H9 (cell line): ENCODE measurements at regions not wholly inside any gene's neighbourhood (a gene's known extent, or its start where the extent isn't known, plus 50 kb on each side); places are given as distances from the start of the nearest gene placed in this dataset.

Experiments
- DNase-seq: peaks from one replicate; pipeline ENCODE4 v3.0.0-alpha.2; 2017
- H2AFZ ChIP-seq: one replicate; pipeline ENCODE4 v1.6.1; 2013; ENCODE audit warnings: mild to moderate bottlenecking, low read length, control low read depth, moderate library complexity
- H2AK5ac ChIP-seq: 2 replicates; pipeline ENCODE4 v1.6.1; 2013; ENCODE audit warnings: low read length, control low read depth, mixed read lengths; ENCODE audit not compliant: insufficient read length
- H2BK120ac ChIP-seq: one replicate; pipeline ENCODE4 v1.6.1; 2013; ENCODE audit warnings: low read depth, mild to moderate bottlenecking, low read length, control low read depth, inconsistent platforms; ENCODE audit not compliant: poor library complexity, severe bottlenecking
- H2BK12ac ChIP-seq: 2 replicates; pipeline ENCODE4 v1.6.1; 2013; ENCODE audit warnings: low read length, control low read depth, mixed read lengths, low read depth; ENCODE audit not compliant: insufficient read length
- H2BK15ac ChIP-seq: 2 replicates; pipeline ENCODE4 v1.6.1; 2013; ENCODE audit warnings: low read depth, low read length, control low read depth
- H2BK20ac ChIP-seq: one replicate; pipeline ENCODE4 v1.6.1; 2013; ENCODE audit warnings: low read depth, mild to moderate bottlenecking, low read length, control low read depth, inconsistent platforms; ENCODE audit not compliant: poor library complexity, severe bottlenecking
- H2BK5ac ChIP-seq: 2 replicates; pipeline ENCODE4 v1.6.1; 2013; ENCODE audit warnings: low read length, control low read depth, mixed read lengths; ENCODE audit not compliant: insufficient read length
- H3K14ac ChIP-seq: 2 replicates; pipeline ENCODE4 v1.6.1; 2013; ENCODE audit warnings: low read length, control low read depth; ENCODE audit not compliant: insufficient read depth
- H3K18ac ChIP-seq: 2 replicates; pipeline ENCODE4 v1.6.1; 2013; ENCODE audit warnings: low read depth, mild to moderate bottlenecking, mixed read lengths, low read length, control low read depth; ENCODE audit not compliant: insufficient read length
- H3K23ac ChIP-seq: 2 replicates; pipeline ENCODE4 v1.6.1; 2013; ENCODE audit warnings: low read length, control low read depth, mixed read lengths, low read depth; ENCODE audit not compliant: insufficient read length
- H3K23me2 ChIP-seq: 2 replicates; pipeline ENCODE4 v1.6.1; 2013; ENCODE audit warnings: low read depth, mild to moderate bottlenecking, mixed read lengths, low read length, control low read depth; ENCODE audit not compliant: insufficient read length, poor library complexity, severe bottlenecking
- H3K27ac ChIP-seq: 2 replicates; pipeline ENCODE4 v1.5.1; 2013; ENCODE audit warnings: low read length, control low read depth, mixed read lengths, low read depth; ENCODE audit not compliant: insufficient read length
- H3K27me3 ChIP-seq: 2 replicates; pipeline ENCODE4 v1.6.1; 2013; ENCODE audit warnings: low read length, control low read depth, inconsistent platforms; ENCODE audit not compliant: insufficient read depth
- H3K4ac ChIP-seq: 2 replicates; pipeline ENCODE4 v1.6.1; 2013; ENCODE audit warnings: low read depth, mild to moderate bottlenecking, control low read depth, inconsistent platforms, low read length, moderate library complexity
- H3K4me1 ChIP-seq: 2 replicates; pipeline ENCODE4 v1.6.1; 2013; ENCODE audit warnings: low read length, control low read depth, inconsistent platforms; ENCODE audit not compliant: insufficient read depth
- H3K4me2 ChIP-seq: 2 replicates; pipeline ENCODE4 v1.6.1; 2013; ENCODE audit warnings: low read length, control low read depth, mixed read lengths; ENCODE audit not compliant: insufficient read length, insufficient read depth
- H3K56ac ChIP-seq: 2 replicates; pipeline ENCODE4 v1.6.1; 2013; ENCODE audit warnings: low read depth, mild to moderate bottlenecking, mixed read lengths, low read length, control low read depth; ENCODE audit not compliant: insufficient read length
- H3K79me1 ChIP-seq: 2 replicates; pipeline ENCODE4 v1.6.1; 2013; ENCODE audit warnings: low read depth, mild to moderate bottlenecking, moderate library complexity, low read length, control low read depth, inconsistent platforms; ENCODE audit not compliant: insufficient read depth, poor library complexity, severe bottlenecking
- H3K79me2 ChIP-seq: 2 replicates; pipeline ENCODE4 v1.6.1; 2013; ENCODE audit warnings: low read length, control low read depth, inconsistent platforms; ENCODE audit not compliant: insufficient read depth
- H3K9ac ChIP-seq: 2 replicates; pipeline ENCODE4 v1.6.1; 2013; ENCODE audit warnings: low read length, control low read depth, mixed read lengths; ENCODE audit not compliant: insufficient read length; ENCODE audit errors: extremely low read depth
- H3K9me3 ChIP-seq: one replicate; pipeline ENCODE4 v1.6.1; 2013; ENCODE audit warnings: low read depth, low read length, inconsistent platforms; ENCODE audit not compliant: control insufficient read depth
- H3T11ph ChIP-seq: one replicate; pipeline ENCODE4 v1.6.1; 2013; ENCODE audit warnings: mild to moderate bottlenecking, low read length, control low read depth, inconsistent platforms
- H4K20me1 ChIP-seq: one replicate; pipeline ENCODE4 v1.6.1; 2013; ENCODE audit not compliant: control insufficient read depth, insufficient read length, insufficient read depth
- H4K5ac ChIP-seq: 2 replicates; pipeline ENCODE4 v1.6.1; 2013; ENCODE audit warnings: low read depth, mild to moderate bottlenecking, mixed read lengths, low read length, control low read depth; ENCODE audit not compliant: insufficient read length
- H4K8ac ChIP-seq: replicated peaks from 2 replicates; pipeline ENCODE4 v1.6.1; 2013; ENCODE audit warnings: low read length, control low read depth, mixed read lengths, low read depth; ENCODE audit not compliant: insufficient read length
- H4K91ac ChIP-seq: 2 replicates; pipeline ENCODE4 v1.6.1; 2013; ENCODE audit warnings: low read depth, mild to moderate bottlenecking, moderate library complexity, mixed read lengths, low read length, control low read depth; ENCODE audit not compliant: insufficient read length
- H3K27ac Mint-ChIP-seq, 3 experiments: 2 replicates in 2 of 3; 3 replicates in 1 of 3; pipeline ENCODE4 v1.8.0; 2020 to 2021; ENCODE audit warnings: mixed read lengths in 3 of 3, mild to moderate bottlenecking in 1 of 3, moderate library complexity in 1 of 3
- H3K27me3 Mint-ChIP-seq: 2 replicates; pipeline ENCODE4 v1.8.0; 2021; ENCODE audit warnings: low read depth, mild to moderate bottlenecking, moderate library complexity, mixed read lengths
- H3K36me3 Mint-ChIP-seq, 3 experiments: 2 replicates in 2 of 3; 3 replicates in 1 of 3; pipeline ENCODE4 v1.8.0; 2020 to 2021; ENCODE audit warnings: low read depth in 3 of 3, mixed read lengths in 3 of 3; ENCODE audit not compliant: insufficient read depth in 1 of 3
- H3K4me1 Mint-ChIP-seq, 2 experiments: 2 replicates each; pipeline ENCODE4 v1.8.0; 2020; ENCODE audit warnings: mixed read lengths in 2 of 2
- H3K4me3 Mint-ChIP-seq, 2 experiments: 2 replicates in 1 of 2; 3 replicates in 1 of 2; pipeline ENCODE4 v1.8.0; 2020 to 2021; ENCODE audit warnings: mild to moderate bottlenecking in 2 of 2, mixed read lengths in 2 of 2, moderate library complexity in 1 of 2
- H3K9me3 Mint-ChIP-seq, 2 experiments: 2 replicates in 1 of 2; 3 replicates in 1 of 2; pipeline ENCODE4 v1.8.0; 2020; ENCODE audit warnings: mild to moderate bottlenecking in 2 of 2, mixed read lengths in 2 of 2, moderate library complexity in 1 of 2
- CTCF ChIP-seq: fragments of 200-600 bp; sonication (generic); conservative IDR thresholded peaks from 3 replicates; pipeline ENCODE4 v1.8.0; 2021; ENCODE audit warnings: antibody characterized with exemption, mild to moderate bottlenecking
- WGBS: extraction: QIAGEN DNeasy Blood & Tissue Kit; methylation state at CpG from one replicate; pipeline ENCODE4 v1.1.7; 2013; ENCODE audit warnings: missing lambda C conversion rate, low lambda C conversion rate, mixed read lengths; ENCODE audit not compliant: insufficient read length; ENCODE audit errors: extremely low coverage; 5-methylcytosine and 5-hydroxymethylcytosine counted together

- Histone ChIP-seq H3K56ac (no peak overlapping the region), H3T11ph (no peak overlapping the region), H4K8ac (no peak overlapping the region), H2BK20ac (no peak overlapping the region), H3K18ac (no peak overlapping the region), H3K79me1 (no peaks in the 10 kb centered on the region), H3K4me2 (no peak overlapping the region), H2AK5ac (no peak overlapping the region), H2BK12ac (no peak overlapping the region), H3K23me2 (no peaks in the 10 kb centered on the region), H3K79me2 (no peaks in the 10 kb centered on the region), H2AFZ (no peak overlapping the region), H4K5ac (no peak overlapping the region), H4K20me1 (no peaks in the 10 kb centered on the region), H3K9me3 (no peaks in the 10 kb centered on the region), H3K27ac (no peak overlapping the region), H4K91ac (no peak overlapping the region), H2BK15ac (no peak overlapping the region), H3K14ac (no peak overlapping the region), H3K4me1 (peaks cover 14% of the 10 kb centered on the region; the same call in 1 of the 2 replicates), H2BK120ac (no peak overlapping the region), H3K27me3 (no peaks in the 10 kb centered on the region), H2BK5ac (no peak overlapping the region), H3K9ac (no peak overlapping the region), H3K23ac (no peak overlapping the region), H3K4ac (no peak overlapping the region)
- Mint-ChIP-seq H3K36me3 (peaks cover 0 to 5% (median 0%) of the 10 kb centered on the region in 3 experiments; a peak in 1 of 7 replicates), H3K9me3 (peaks cover 4% of the 10 kb centered on the region in 2 experiments; a peak in 1 of 5 replicates), H3K4me3 (peak overlapping the region in 1 of 2 experiments; percentile 56; a peak in 2 of 5 replicates), H3K4me1 (peaks cover 60 to 66% of the 10 kb centered on the region in 2 experiments), H3K27ac (no peak overlapping the region; a peak in 1 of 7 replicates), H3K27me3 (no peaks in the 10 kb centered on the region; the same call in none of the 2 replicates)
- WGBS, result no CpG with 5 or more reads among the region's 5 CpGs
- no peak for TF ChIP-seq CTCF
- DNase-seq, result no peak
Measured at GRCh38 chr1:54465351-54465811, 59.2 kb upstream of the SSBP3 start.
